Liver (tissue), 8 donors: ENCODE measurements at regions not wholly inside any gene's neighbourhood (a gene's known extent, or its start where the extent isn't known, plus 50 kb on each side); places are given as distances from the start of the nearest gene placed in this dataset.

ENCODE experiments used
- DNase-seq: peaks from one replicate; pipeline ENCODE4 v3.0.0-alpha.2; 2017; ENCODE audit warnings: low spot score
- H3K27ac ChIP-seq, 2 donors: one replicate each; pipeline ENCODE4 v1.7.0; 2013; ENCODE audit warnings: inconsistent platforms in 2 of 2, low read length in 2 of 2, control low read depth in 1 of 2, low read depth in 1 of 2, mild to moderate bottlenecking in 1 of 2
- H3K27me3 ChIP-seq, 4 donors: one replicate each; pipeline versions ENCODE4 v1.6.1 to v1.7.0; 2013; ENCODE audit warnings: low read length in 3 of 4, inconsistent platforms in 1 of 4, mild to moderate bottlenecking in 1 of 4, moderate library complexity in 1 of 4; ENCODE audit not compliant: control insufficient read depth in 4 of 4, insufficient read depth in 4 of 4
- H3K36me3 ChIP-seq, 4 donors: one replicate each; pipeline versions ENCODE4 v1.6.1 to v1.7.0; 2013; ENCODE audit warnings: low read length in 3 of 4, mild to moderate bottlenecking in 3 of 4, low read depth in 1 of 4, moderate library complexity in 1 of 4; ENCODE audit not compliant: control insufficient read depth in 4 of 4, insufficient read depth in 3 of 4
- H3K4me1 ChIP-seq, 4 donors: one replicate each; pipeline versions ENCODE4 v1.6.1 to v1.7.0; 2013; ENCODE audit warnings: low read length in 3 of 4, mild to moderate bottlenecking in 3 of 4, moderate library complexity in 1 of 4; ENCODE audit not compliant: control insufficient read depth in 4 of 4, insufficient read depth in 4 of 4
- H3K4me3 ChIP-seq, 3 donors: one replicate each; pipeline versions ENCODE4 v1.6.1 to v1.7.0; 2013; ENCODE audit warnings: low read length in 3 of 3, control low read depth in 1 of 3, low read depth in 1 of 3, mild to moderate bottlenecking in 1 of 3
- H3K9ac ChIP-seq, 2 donors: one replicate each; pipeline ENCODE4 v1.7.0; 2013; ENCODE audit warnings: low read length in 2 of 2, mild to moderate bottlenecking in 2 of 2, moderate library complexity in 2 of 2, control low read depth in 1 of 2, low read depth in 1 of 2
- H3K9me3 ChIP-seq, 4 donors: one replicate each; pipeline versions ENCODE4 v1.6.1 to v1.7.0; 2013; ENCODE audit warnings: low read length in 3 of 4; ENCODE audit not compliant: control insufficient read depth in 4 of 4
- ATF3 ChIP-seq: IDR thresholded peaks from 2 replicates; pipeline ENCODE4 v1.6.1; 2016; ENCODE audit warnings: antibody characterized with exemption
- CTCF ChIP-seq: fragments of 150-350 bp; IDR thresholded peaks from 2 replicates; pipeline ENCODE4 v1.5.1; 2017; ENCODE audit warnings: improper control_type of control experiment, low read depth, low read length; ENCODE audit not compliant: missing input control
- EGR1 ChIP-seq, 2 donors: IDR thresholded peaks; 2 replicates each; pipeline ENCODE4 v1.6.1; 2016 to 2018; ENCODE audit warnings: antibody characterized with exemption in 2 of 2, low read depth in 2 of 2
- FOXA1 ChIP-seq: IDR thresholded peaks from 2 replicates; pipeline ENCODE4 v1.6.1; 2016; ENCODE audit warnings: antibody characterized with exemption
- FOXA2 ChIP-seq: IDR thresholded peaks from 2 replicates; pipeline ENCODE4 v1.6.1; 2016; ENCODE audit warnings: antibody characterized with exemption
- GABPA ChIP-seq, 2 donors: IDR thresholded peaks in 1 of 2; conservative IDR thresholded peaks in 1 of 2; 2 replicates each; pipeline ENCODE4 v1.6.1; 2016; ENCODE audit warnings: antibody characterized with exemption in 2 of 2, mild to moderate bottlenecking in 1 of 2, moderate library complexity in 1 of 2
- HNF4A ChIP-seq, 2 donors: conservative IDR thresholded peaks; 2 replicates each; pipeline ENCODE4 v1.6.1; 2016; ENCODE audit warnings: antibody characterized with exemption in 2 of 2, mild to moderate bottlenecking in 2 of 2
- HNF4G ChIP-seq: IDR thresholded peaks from 2 replicates; pipeline ENCODE4 v1.6.1; 2016; ENCODE audit warnings: antibody characterized with exemption
- JUND ChIP-seq, 2 donors: IDR thresholded peaks; 2 replicates each; pipeline ENCODE4 v1.6.1; 2016; ENCODE audit warnings: antibody characterized with exemption in 2 of 2
- MAX ChIP-seq: IDR thresholded peaks from 2 replicates; pipeline ENCODE4 v1.6.1; 2016; ENCODE audit warnings: antibody characterized with exemption
- NR2F2 ChIP-seq: IDR thresholded peaks from 2 replicates; pipeline ENCODE4 v1.6.1; 2016; ENCODE audit warnings: antibody characterized with exemption
- RAD21 ChIP-seq, 2 donors: IDR thresholded peaks; 2 replicates each; pipeline ENCODE4 v1.6.1; 2016; ENCODE audit warnings: antibody characterized with exemption in 2 of 2, mild to moderate bottlenecking in 2 of 2
- REST ChIP-seq: IDR thresholded peaks from 2 replicates; pipeline ENCODE4 v1.6.1; 2016; ENCODE audit warnings: antibody characterized with exemption, mild to moderate bottlenecking
- RXRA ChIP-seq, 2 donors: IDR thresholded peaks; 2 replicates each; pipeline ENCODE4 v1.6.1; 2017 to 2018; ENCODE audit warnings: antibody characterized with exemption in 2 of 2, mild to moderate bottlenecking in 1 of 2
- SP1 ChIP-seq: IDR thresholded peaks from 2 replicates; pipeline ENCODE4 v1.6.1; 2018; ENCODE audit warnings: antibody characterized with exemption, mild to moderate bottlenecking
- TAF1 ChIP-seq: conservative IDR thresholded peaks from 2 replicates; pipeline ENCODE4 v1.6.1; 2016; ENCODE audit warnings: antibody characterized with exemption, mild to moderate bottlenecking
- YY1 ChIP-seq: IDR thresholded peaks from 2 replicates; pipeline ENCODE4 v1.6.1; 2016; ENCODE audit warnings: antibody characterized with exemption, mild to moderate bottlenecking
- ZBTB33 ChIP-seq: IDR thresholded peaks from 2 replicates; pipeline ENCODE4 v1.6.1; 2016; ENCODE audit warnings: antibody characterized with exemption
- WGBS: extraction: QIAGEN DNeasy Blood & Tissue Kit; methylation state at CpG from one replicate; pipeline ENCODE4 v1.1.7; 2013; 5-methylcytosine and 5-hydroxymethylcytosine counted together
- donor health status: healthy.
- donor health status: healthy.
- donor health status: healthy.
- donor health status: healthy.
- donor health status: healthy.

- Histone ChIP-seq H3K27ac (no peak overlapping the region), H3K27me3 (peaks cover 0 to 2% (median 0%) of the 10 kb centered on the region in 4 donors), H3K4me1 (no peaks in the 10 kb centered on the region), H3K4me3 (no peak overlapping the region), H3K9me3 (no peaks in the 10 kb centered on the region), H3K9ac (no peak overlapping the region), H3K36me3 (no peaks in the 10 kb centered on the region)
- no peak for DNase-seq
- no peak for TF ChIP-seq ATF3
- TF ChIP-seq GABPA (IDR thresholded peaks at IDR 0.05 in 1 of 2, conservative IDR thresholded peaks at IDR 0.05 in 1 of 2) = no peak
- no peak for TF ChIP-seq NR2F2
- TF ChIP-seq TAF1 = no peak
- no peak for TF ChIP-seq FOXA1
- TF ChIP-seq HNF4G = no peak
- TF ChIP-seq RXRA (IDR thresholded peaks at IDR 0.05) = no peak
- no peak for TF ChIP-seq ZBTB33
- TF ChIP-seq HNF4A (conservative IDR thresholded peaks at IDR 0.05) = no peak
- no peak for TF ChIP-seq CTCF
- no peak for TF ChIP-seq YY1
- no peak for TF ChIP-seq REST
- TF ChIP-seq JUND (IDR thresholded peaks at IDR 0.05) = no peak
- TF ChIP-seq RAD21 (IDR thresholded peaks at IDR 0.05) = no peak
- TF ChIP-seq EGR1 (IDR thresholded peaks at IDR 0.05; ENCODE audit: low read depth in 2 of 2) = no peak
- no peak for TF ChIP-seq MAX
- no peak for TF ChIP-seq SP1
- TF ChIP-seq FOXA2 = no peak
- whole genome bisulfite sequencing = 88% methylated on average over 4 of the region's 4 CpGs
These were observed 52.4 kb upstream of the IGLL5 start for GRCh38 chr22:22835242-22835641.
